Activated CD4-positive, alpha-beta memory T cell treated with anti-CD3 and anti-CD28 coated beads for 36 hours (primary cell): ENCODE measurements at regions not wholly inside any gene's neighbourhood (a gene's known extent, or its start where the extent isn't known, plus 50 kb on each side); places are given as distances from the start of the nearest gene placed in this dataset.

Experiments
- CTCF ChIA-PET: fragments of 350-600 bp; sonication (Branson Sonifier 250); formaldehyde crosslinking; loops from one replicate; lab custom pipeline; 2021; ENCODE audit warnings: antibody characterized with exemption, inconsistent platforms; lab: Charles Lee
- POLR2A ChIA-PET: fragments of 350-600 bp; sonication (Branson Sonifier 250); formaldehyde crosslinking; loops from one replicate; lab custom pipeline; 2021; ENCODE audit warnings: antibody characterized with exemption; lab: Charles Lee
- DNase-seq: peaks from one replicate; pipeline ENCODE4 v3.0.0-alpha.2; 2020
- H3K27ac Mint-ChIP-seq: one replicate; pipeline ENCODE4 v1.8.0; 2021; ENCODE audit warnings: mixed read lengths
- H3K27me3 Mint-ChIP-seq: one replicate; pipeline ENCODE4 v1.8.0; 2021; ENCODE audit warnings: mixed read lengths
- H3K36me3 Mint-ChIP-seq: one replicate; pipeline ENCODE4 v1.8.0; 2021; ENCODE audit warnings: mixed read lengths
- H3K4me1 Mint-ChIP-seq: one replicate; pipeline ENCODE4 v1.8.0; 2021; ENCODE audit warnings: low read depth, mixed read lengths
- H3K4me3 Mint-ChIP-seq: one replicate; pipeline ENCODE4 v1.8.0; 2021; ENCODE audit warnings: mild to moderate bottlenecking, mixed read lengths
- H3K9me3 Mint-ChIP-seq: one replicate; pipeline ENCODE4 v1.8.0; 2021; ENCODE audit warnings: mixed read lengths
- intact Hi-C: fragments of 100-400 bp; cut with micrococcal nuclease; formaldehyde crosslinking; loops from one replicate; pipeline ENCODE4 v1.15.1; 2023

DNA sequence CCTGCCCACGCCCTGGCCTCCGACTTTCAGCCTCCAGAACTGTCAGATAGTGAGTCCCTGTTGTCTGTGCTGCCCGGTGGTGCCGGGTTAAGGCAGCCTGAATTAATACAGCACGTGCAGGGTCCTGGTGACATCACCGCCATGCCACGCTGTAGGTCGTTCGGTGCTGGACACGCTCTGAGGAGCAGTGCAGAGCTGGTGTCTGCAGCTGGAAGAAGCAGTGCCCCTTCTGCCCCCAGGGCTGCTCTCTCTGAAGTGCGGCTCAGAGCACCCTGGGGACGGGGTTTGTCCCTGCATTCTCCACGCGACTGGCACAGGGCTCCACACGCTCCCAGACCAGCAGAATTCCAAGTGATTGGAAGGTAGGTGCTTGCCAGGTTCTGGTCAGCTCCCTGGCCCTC lies 831.5 kb downstream of the TBC1D22A start:
- no peak overlapping the region for H3K27ac Mint-ChIP-seq
- peaks cover 2% of the 10 kb centered on the region for H3K27me3 Mint-ChIP-seq
- no peaks in the 10 kb centered on the region for H3K36me3 Mint-ChIP-seq
- no peak for DNase-seq
- ChIA-PET POLR2A (no interaction called here), CTCF (no interaction called here)
- H3K4me3 Mint-ChIP-seq = no peak overlapping the region
- intact Hi-C loops = no loop called here
- no peaks in the 10 kb centered on the region for H3K9me3 Mint-ChIP-seq
- no peaks in the 10 kb centered on the region for H3K4me1 Mint-ChIP-seq

DNA sequence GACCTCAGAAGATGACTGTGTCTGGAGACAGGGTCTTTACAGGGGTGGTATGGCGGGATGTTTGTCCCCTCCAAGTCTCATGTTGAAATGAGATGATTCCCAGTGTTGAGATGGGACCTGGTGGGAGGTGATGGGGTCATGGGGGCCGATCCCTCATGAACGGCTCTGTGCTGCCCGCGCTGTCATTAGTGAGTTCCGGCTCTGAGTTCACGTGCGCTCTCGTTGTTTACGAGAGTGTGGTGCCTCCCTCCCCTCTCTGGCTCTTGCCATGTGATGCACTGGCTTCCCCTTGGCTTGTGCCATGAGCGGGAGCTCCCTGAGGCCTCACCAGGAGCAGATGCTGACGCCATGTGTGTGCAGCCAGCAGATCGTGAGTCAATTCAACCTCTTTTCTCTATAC lies 830.8 kb downstream of the TBC1D22A start:
- DNase-seq = no peak
- no peaks in the 10 kb centered on the region for H3K9me3 Mint-ChIP-seq
- no peaks in the 10 kb centered on the region for H3K27me3 Mint-ChIP-seq
- no peak overlapping the region for H3K27ac Mint-ChIP-seq
- no peaks in the 10 kb centered on the region for H3K4me1 Mint-ChIP-seq
- POLR2A ChIA-PET = no interaction called here
- intact Hi-C loops = no loop called here
- no peak overlapping the region for H3K4me3 Mint-ChIP-seq
- CTCF ChIA-PET = no interaction called here
- H3K36me3 Mint-ChIP-seq = no peaks in the 10 kb centered on the region

DNA sequence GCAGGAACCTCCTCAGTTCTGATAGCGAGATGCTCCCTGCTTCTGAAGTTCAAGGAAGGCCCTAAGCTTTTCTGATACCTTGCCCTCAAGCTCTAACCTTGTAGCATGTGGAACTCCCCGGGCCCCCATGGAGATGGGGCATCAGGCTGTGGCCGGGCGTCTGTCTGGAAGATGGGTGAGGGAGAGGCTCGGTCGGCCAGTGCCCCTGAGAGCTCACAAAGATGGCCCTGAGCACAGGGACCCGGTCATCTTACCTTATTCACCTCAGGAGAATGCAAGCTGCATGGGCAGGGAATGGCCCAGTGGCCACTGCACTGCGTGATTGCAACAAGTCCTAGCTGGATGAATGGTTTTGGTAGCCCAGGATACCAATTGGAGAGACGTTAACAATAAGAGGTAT lies 830.3 kb downstream of the TBC1D22A start:
- H3K4me3 Mint-ChIP-seq = no peak overlapping the region
- H3K27me3 Mint-ChIP-seq = no peaks in the 10 kb centered on the region
- no peaks in the 10 kb centered on the region for H3K9me3 Mint-ChIP-seq
- no peaks in the 10 kb centered on the region for H3K36me3 Mint-ChIP-seq
- DNase-seq = no peak
- ChIA-PET CTCF (no interaction called here), POLR2A (no interaction called here)
- no peaks in the 10 kb centered on the region for H3K4me1 Mint-ChIP-seq
- intact Hi-C loops = no loop called here
- H3K27ac Mint-ChIP-seq = no peak overlapping the region

DNA sequence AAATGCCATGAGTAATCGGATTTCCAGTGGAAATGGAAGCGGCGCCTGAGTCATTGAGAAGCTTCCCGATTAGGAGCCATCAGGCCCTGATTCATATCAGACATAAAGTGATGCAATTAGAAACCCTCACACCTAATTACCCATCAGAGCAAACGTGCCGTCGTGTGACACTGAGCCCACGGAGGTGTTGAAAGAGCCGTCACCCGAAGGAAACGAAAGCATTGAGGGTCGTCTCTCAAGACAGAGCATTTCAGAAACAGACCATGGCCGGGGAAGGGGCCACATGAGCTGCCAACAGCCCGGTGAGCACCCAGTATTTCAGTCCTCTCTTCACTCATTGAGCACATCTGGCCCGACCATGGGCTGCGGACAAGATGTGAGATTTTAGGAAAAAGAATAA lies 829.3 kb downstream of the TBC1D22A start:
- Mint-ChIP-seq H3K36me3 (no peaks in the 10 kb centered on the region), H3K9me3 (no peaks in the 10 kb centered on the region), H3K4me3 (no peak overlapping the region), H3K27me3 (no peaks in the 10 kb centered on the region), H3K4me1 (no peaks in the 10 kb centered on the region), H3K27ac (no peak overlapping the region)
- ChIA-PET POLR2A (no interaction called here), CTCF (no interaction called here)
- intact Hi-C loops = no loop called here
- no peak for DNase-seq

DNA sequence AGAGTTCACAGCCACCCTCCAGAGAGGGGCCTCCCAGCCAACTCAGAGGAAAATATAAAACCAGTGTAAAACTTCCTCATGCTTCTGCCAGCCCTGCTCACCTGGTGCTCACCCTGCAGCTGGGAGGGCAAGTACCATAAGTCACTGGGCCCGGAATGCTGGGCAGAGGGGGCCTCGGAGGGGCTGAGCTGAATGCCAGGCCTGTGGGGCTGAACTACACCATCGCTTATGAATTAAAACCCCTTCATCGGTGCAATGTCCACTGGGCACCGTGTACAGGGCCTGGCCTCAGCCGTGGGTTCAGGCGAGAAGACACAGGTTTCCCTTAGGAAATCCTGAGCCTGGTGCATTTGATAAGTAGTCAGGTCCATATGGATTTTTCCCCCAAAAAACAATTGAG lies 828.6 kb downstream of the TBC1D22A start:
- Mint-ChIP-seq H3K27ac (no peak overlapping the region), H3K4me3 (no peak overlapping the region), H3K36me3 (no peaks in the 10 kb centered on the region), H3K27me3 (no peaks in the 10 kb centered on the region), H3K9me3 (no peaks in the 10 kb centered on the region), H3K4me1 (no peaks in the 10 kb centered on the region)
- POLR2A ChIA-PET = no interaction called here
- no peak for DNase-seq
- CTCF ChIA-PET = no interaction called here
- intact Hi-C loops = no loop called here

DNA sequence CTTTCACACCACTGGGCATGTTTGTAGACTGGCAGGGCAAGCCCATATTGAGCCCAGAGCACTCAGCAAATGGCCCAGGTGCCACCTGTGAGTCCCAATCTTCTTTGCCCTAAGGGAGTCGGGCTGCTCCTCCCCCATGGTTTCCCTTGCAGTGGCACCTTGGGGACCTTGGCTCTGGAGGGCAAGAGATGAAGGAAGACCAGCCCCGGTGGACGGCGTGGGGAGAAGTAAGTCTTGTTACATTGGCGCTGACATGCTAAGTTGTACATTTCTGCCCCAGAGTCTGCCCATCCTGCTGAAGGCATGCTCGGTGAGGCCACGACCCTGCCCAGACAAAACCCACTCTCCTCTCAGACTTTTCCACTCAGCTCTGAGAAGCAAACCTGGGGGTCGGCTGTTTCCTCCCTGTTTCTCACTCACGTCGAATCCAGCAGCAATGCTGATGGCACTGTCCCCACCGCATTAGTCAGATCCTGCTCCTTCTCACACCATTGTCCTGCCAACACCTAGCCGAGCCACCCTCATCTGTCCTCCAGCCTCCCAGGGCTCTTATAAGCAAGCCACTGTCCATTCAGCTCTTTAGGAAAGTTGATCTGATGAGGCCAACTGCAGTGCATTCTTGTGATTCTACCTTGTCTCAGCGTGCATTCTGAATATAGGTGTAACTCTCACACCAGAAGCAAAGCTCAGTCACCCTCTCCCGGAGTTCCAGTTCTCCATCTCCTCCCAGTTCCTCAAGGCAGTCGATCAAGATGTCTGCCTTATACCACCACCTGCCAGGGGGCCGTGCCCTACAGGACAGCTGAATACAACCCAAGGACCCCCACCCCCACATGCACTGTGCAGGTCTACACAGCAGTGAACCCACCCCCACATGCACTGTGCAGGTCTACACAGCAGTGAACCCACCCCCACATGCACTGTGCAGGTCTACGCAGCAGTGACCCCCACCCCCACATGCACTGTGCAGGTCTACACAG lies 827.1 kb downstream of the TBC1D22A start:
- no peak for DNase-seq
- H3K36me3 Mint-ChIP-seq = no peaks in the 10 kb centered on the region
- H3K9me3 Mint-ChIP-seq = peaks cover 5% of the 10 kb centered on the region
- ChIA-PET POLR2A (no interaction called here), CTCF (no interaction called here)
- no peak overlapping the region for H3K4me3 Mint-ChIP-seq
- no peaks in the 10 kb centered on the region for H3K4me1 Mint-ChIP-seq
- H3K27me3 Mint-ChIP-seq = no peaks in the 10 kb centered on the region
- intact Hi-C loops = no loop called here
- no peak overlapping the region for H3K27ac Mint-ChIP-seq

DNA sequence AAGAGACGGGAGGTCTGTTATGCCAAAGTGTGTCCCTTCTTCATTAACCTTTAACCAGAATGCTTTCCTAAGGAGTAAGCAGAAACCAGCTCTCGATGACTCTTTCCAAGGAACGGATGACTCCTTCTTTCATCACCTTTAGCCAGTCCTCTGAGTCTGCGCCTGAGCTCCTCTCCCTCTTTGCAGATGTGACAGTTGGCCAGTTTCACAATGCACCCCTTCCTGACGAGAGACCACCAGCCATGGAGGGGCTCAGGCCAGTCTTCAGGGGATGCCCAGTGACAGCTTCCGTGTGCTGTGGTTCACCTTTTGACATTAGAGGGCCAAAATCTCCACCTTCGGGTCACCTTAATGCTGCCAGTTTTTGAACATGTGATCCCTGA lies 826.1 kb downstream of the TBC1D22A start:
- Mint-ChIP-seq H3K4me3 (no peak overlapping the region), H3K27ac (no peak overlapping the region), H3K27me3 (no peaks in the 10 kb centered on the region), H3K36me3 (no peaks in the 10 kb centered on the region), H3K9me3 (peaks cover 12% of the 10 kb centered on the region), H3K4me1 (no peaks in the 10 kb centered on the region)
- POLR2A ChIA-PET = no interaction called here
- intact Hi-C loops = no loop called here
- DNase-seq = no peak
- CTCF ChIA-PET = no interaction called here

DNA sequence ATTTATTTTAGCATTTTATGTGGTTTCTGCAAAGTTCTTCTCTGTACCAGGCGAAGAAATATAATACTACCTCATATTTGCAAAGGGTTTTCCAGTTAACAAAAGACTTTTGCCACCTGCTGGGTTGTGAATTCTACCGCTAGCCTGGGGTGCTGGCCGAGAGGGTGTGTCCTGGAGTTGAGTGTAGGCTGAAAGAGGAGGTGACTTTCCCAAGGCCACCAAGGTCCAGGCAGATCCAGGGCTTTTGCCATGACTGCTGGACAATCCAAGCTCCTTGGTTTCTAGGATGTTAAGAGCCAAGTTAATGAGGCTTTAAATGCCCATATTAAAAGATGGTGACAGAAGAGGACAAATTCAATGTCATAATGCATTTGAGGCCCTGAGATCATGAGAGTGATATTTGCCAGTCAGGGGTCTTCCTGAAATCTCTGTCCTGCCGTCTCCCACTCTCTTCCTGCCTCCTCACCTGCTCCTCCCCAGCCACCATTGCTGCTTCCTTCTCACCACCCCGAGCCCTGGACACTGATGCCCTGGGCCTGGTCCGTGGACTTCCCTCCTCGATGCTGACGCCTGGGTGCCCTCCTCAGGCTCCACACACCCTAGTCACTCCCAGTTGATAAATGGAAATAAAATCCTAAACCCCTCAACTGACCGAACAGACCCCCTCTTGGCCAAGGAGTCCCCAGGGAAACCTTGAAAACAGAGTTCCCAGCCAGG lies 825.6 kb downstream of the TBC1D22A start:
- Mint-ChIP-seq H3K36me3 (no peaks in the 10 kb centered on the region), H3K27me3 (no peaks in the 10 kb centered on the region), H3K9me3 (peaks cover 14% of the 10 kb centered on the region), H3K4me3 (no peak overlapping the region), H3K27ac (no peak overlapping the region), H3K4me1 (no peaks in the 10 kb centered on the region)
- no peak for DNase-seq
- CTCF ChIA-PET = no interaction called here
- intact Hi-C loops = no loop called here
- POLR2A ChIA-PET = no interaction called here

DNA sequence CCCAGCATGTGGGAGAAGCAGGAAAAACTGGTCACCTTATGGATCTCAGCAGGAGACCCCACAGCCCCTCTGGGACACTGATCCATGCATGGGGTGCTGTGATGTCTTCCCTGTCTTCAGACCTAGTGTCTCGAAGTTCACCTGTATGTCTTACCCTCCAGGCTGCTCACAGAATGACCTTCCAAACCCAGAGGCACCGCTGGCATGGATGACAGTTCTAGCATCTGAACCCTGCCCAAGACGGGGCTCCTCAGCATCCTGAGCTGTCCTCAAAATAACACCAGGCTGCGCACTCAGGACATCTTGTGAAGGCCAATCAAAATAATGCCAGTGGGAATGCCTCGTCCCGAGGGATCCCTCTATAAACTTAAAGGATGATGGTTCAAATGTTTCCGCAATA lies 824.9 kb downstream of the TBC1D22A start:
- Mint-ChIP-seq H3K4me1 (no peaks in the 10 kb centered on the region), H3K9me3 (peaks cover 15% of the 10 kb centered on the region), H3K27me3 (no peaks in the 10 kb centered on the region), H3K27ac (no peak overlapping the region), H3K4me3 (no peak overlapping the region), H3K36me3 (no peaks in the 10 kb centered on the region)
- ChIA-PET CTCF (no interaction called here), POLR2A (no interaction called here)
- intact Hi-C loops = no loop called here
- DNase-seq = no peak

DNA sequence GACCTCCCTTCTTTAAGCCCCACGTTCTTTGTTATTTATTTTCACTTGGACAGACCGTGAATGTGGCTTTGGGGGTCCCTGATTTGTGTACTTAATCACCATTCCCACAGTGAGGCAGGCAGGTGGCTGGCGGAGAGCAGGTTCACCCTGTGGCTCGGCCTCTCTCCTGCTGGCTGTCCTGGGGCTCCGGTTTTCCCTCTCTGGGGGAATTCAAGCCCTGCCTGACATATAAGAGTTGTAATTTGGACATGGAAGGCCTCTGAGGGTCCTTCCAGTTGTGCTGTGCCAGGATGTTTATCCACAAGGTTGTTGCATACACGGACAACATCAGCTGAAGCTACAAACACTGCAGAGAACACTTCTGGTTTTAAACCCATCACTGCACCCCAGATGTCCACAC lies 824.5 kb downstream of the TBC1D22A start:
- CTCF ChIA-PET = no interaction called here
- H3K9me3 Mint-ChIP-seq = peaks cover 15% of the 10 kb centered on the region

DNA sequence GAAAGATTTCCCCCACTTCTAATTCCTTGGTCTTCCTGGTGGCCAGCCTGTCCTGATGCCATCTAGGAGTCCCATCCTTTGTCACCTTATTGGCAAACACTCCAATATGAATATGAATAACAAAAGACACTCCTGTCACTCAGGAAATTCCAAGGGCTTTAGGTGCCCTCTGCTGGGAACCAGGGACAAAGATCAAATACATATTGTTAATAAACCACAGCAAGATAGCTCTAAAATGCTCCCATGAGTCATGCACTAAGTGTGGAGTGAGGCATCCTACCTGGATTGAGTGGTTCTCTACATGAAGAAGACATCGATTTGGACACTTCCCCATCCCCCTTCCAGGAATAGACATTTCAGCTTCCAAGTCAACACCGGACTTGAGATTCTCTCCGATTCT lies 823.6 kb downstream of the TBC1D22A start:
- Mint-ChIP-seq H3K27ac (no peak overlapping the region), H3K4me3 (no peak overlapping the region), H3K4me1 (no peaks in the 10 kb centered on the region), H3K27me3 (no peaks in the 10 kb centered on the region), H3K36me3 (no peaks in the 10 kb centered on the region), H3K9me3 (peaks cover 17% of the 10 kb centered on the region)
- POLR2A ChIA-PET = no interaction called here
- intact Hi-C loops = no loop called here
- DNase-seq = no peak
- CTCF ChIA-PET = no interaction called here

More for the DNA sequence above, 824.5 kb downstream of the TBC1D22A start:
- H3K4me3 Mint-ChIP-seq = no peak overlapping the region
- no peaks in the 10 kb centered on the region for H3K27me3 Mint-ChIP-seq
- no peak overlapping the region for H3K27ac Mint-ChIP-seq
- DNase-seq = no peak
- H3K4me1 Mint-ChIP-seq = no peaks in the 10 kb centered on the region
- POLR2A ChIA-PET = no interaction called here
- no peaks in the 10 kb centered on the region for H3K36me3 Mint-ChIP-seq
- intact Hi-C loops = no loop called here

DNA sequence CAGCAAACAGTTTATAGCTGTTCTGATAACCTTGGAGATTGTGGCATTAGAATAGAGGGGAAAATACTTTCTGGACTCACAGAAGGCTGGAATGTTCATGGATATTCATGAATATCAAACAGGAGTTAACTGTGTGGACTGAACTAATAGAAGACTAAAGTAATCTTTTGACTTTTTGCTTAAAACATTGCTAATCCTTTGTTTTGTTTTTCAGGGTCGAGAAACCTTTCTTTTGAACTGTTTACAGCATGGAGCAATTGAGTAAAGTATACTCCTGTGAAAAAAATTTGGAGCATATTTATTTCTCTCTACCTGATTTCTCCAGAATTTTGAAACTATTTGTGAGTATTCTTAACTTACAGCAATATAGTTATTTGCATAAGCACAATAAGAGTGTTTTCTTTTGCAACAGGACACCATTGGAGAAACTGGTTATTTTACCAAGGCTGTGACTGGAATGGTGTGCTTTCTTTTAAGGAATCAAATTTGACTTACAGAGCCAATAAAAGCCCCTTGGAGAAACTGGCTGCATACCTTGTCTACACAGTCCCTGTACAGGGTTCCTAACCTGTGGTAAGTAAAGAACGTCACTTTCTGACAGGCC lies 821.6 kb downstream of the TBC1D22A start:
- DNase-seq = no peak
- H3K4me1 Mint-ChIP-seq = no peaks in the 10 kb centered on the region
- ChIA-PET POLR2A (no interaction called here), CTCF (no interaction called here)
- peaks cover 1% of the 10 kb centered on the region for H3K27me3 Mint-ChIP-seq
- H3K4me3 Mint-ChIP-seq = no peak overlapping the region
- peaks cover 17% of the 10 kb centered on the region for H3K9me3 Mint-ChIP-seq
- H3K36me3 Mint-ChIP-seq = no peaks in the 10 kb centered on the region
- H3K27ac Mint-ChIP-seq = no peak overlapping the region
- intact Hi-C loops = no loop called here
